K562 (cell line): ENCODE measurements at regions not wholly inside any gene's neighbourhood (a gene's known extent, or its start where the extent isn't known, plus 50 kb on each side); places are given as distances from the start of the nearest gene placed in this dataset.

ENCODE experiments used
- E2F3 ChIP-seq: fragments of 250-450 bp; sonication (Bioruptor Pico); IDR thresholded peaks from 2 replicates; pipeline ENCODE4 v1.4.0; 2020; ENCODE audit warnings: mild to moderate bottlenecking
- E2F4 ChIP-seq: sonication (generic); formaldehyde crosslinking; IDR thresholded peaks from 2 replicates; pipeline ENCODE4 v1.8.0; 2022; ENCODE audit warnings: mild to moderate bottlenecking, low read depth, missing genetic modification reagents
- KHSRP ChIP-seq: fragments of 450-650 bp; IDR thresholded peaks from 2 replicates; pipeline ENCODE4 v1.6.1; 2017
- TARDBP ChIP-seq: fragments of 450-650 bp; IDR thresholded peaks from 2 replicates; pipeline ENCODE4 v1.6.1; 2016
- ZNF318 ChIP-seq, 2 experiments: fragments of 450-650 bp; IDR thresholded peaks; 2 replicates each; pipeline ENCODE4 v1.6.1; 2016; ENCODE audit warnings: mild to moderate bottlenecking in 2 of 2, borderline replicate concordance in 1 of 2, low read depth in 1 of 2, moderate library complexity in 1 of 2

- TF ChIP-seq KHSRP, result no peak
- TF ChIP-seq E2F3, result no peak
- TF ChIP-seq TARDBP, result no peak
- TF ChIP-seq E2F4, result no peak
- TF ChIP-seq ZNF318 (IDR thresholded peaks at IDR 0.05; ENCODE audit: borderline replicate concordance in 1 of 2, low read depth in 1 of 2), result no peak
Observed at GRCh38 chr5:12460493-12461261, 556.4 kb upstream of the CTNND2 start.
